ENCODE measurements at regions not wholly inside any gene's neighbourhood (a gene's known extent, or its start where the extent isn't known, plus 50 kb on each side); places are given as distances from the start of the nearest gene placed in this dataset.

GRCh38 chr19:31099515-31100205 lies 249.6 kb downstream of the TSHZ3 start:
- no peaks in the 10 kb centered on the region for H3K9me3 ChIP-seq
- H3K4me3 ChIP-seq = no peak overlapping the region
- 62 to 76% methylated on average over 4 of the region's 4 CpGs for WGBS, 2 donors
- DNase-seq (no peak), FAIRE-seq (no peak), ATAC-seq (no peak)
- H3K27me3 ChIP-seq = no peaks in the 10 kb centered on the region
- H3K27ac ChIP-seq = no peak overlapping the region
- no peaks in the 10 kb centered on the region for H3K36me3 ChIP-seq
- H3K4me1 ChIP-seq = no peaks in the 10 kb centered on the region
- intact Hi-C loops (cut with DNase I) = no loop called here
- TF ChIP-seq, protein P1, sequence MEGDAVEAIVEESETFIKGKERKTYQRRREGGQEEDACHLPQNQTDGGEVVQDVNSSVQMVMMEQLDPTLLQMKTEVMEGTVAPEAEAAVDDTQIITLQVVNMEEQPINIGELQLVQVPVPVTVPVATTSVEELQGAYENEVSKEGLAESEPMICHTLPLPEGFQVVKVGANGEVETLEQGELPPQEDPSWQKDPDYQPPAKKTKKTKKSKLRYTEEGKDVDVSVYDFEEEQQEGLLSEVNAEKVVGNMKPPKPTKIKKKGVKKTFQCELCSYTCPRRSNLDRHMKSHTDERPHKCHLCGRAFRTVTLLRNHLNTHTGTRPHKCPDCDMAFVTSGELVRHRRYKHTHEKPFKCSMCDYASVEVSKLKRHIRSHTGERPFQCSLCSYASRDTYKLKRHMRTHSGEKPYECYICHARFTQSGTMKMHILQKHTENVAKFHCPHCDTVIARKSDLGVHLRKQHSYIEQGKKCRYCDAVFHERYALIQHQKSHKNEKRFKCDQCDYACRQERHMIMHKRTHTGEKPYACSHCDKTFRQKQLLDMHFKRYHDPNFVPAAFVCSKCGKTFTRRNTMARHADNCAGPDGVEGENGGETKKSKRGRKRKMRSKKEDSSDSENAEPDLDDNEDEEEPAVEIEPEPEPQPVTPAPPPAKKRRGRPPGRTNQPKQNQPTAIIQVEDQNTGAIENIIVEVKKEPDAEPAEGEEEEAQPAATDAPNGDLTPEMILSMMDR (IDR thresholded peaks at IDR 0.05) = no peak

DNA sequence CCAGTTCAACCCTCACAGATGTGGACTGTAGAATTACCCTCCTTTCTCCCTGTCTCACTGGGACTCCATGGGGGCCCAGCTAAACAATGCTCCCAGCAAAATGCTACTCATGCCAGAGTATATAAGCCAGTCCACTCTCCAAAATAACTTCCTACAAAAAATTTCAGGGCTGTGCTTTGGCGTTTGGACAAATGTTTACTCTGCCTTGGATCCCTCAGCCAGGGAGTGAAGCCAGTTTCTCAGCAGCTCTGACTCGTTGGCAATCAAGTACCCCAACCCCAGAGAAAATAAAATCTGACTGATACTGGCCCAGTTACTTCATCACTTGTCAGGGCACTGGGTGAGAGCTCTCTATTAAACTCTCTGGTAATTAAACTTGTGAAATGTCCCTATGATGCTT lies 250.4 kb downstream of the TSHZ3 start:
- 8 to 16% methylated on average over 2 of the region's 2 CpGs for WGBS, 2 donors
- Histone ChIP-seq H3K27ac (no peak overlapping the region), H3K36me3 (no peaks in the 10 kb centered on the region), H3K9me3 (no peaks in the 10 kb centered on the region), H3K4me3 (no peak overlapping the region), H3K27me3 (no peaks in the 10 kb centered on the region), H3K4me1 (no peaks in the 10 kb centered on the region)
- intact Hi-C loops (cut with DNase I) = no loop called here
- TF ChIP-seq, protein P1 (IDR thresholded peaks at IDR 0.05) = no peak
- ATAC-seq (no peak), FAIRE-seq (no peak), DNase-seq (no peak)

DNA sequence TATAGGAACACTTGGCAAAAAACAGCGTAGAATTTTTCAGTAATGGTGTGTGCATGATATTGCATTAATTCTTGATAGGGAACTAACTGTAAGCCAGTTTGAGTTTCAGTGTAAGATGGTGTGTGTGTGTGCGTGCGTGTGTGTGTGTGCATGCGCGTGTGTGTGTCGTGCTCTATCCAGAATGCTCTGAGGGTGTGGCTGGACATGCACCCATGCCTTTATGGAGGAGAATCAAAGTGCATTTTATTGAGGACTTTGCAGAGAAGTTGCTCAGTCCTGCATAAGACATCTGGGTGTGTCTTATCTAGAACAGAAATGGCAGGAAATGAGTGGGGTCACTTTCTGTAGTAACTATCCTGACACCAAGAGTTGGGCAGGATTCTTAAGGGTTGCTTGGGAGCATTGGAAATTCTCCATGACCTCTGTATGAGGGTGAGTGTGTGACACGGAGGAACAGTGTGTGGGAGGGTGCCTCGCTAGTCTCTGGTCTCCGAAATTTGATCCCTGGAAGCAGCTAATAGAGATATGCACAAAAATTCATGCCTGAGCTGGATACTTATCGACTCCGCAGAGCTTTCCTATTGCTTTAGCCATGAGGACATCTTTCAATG lies 252.2 kb downstream of the TSHZ3 start:
- ATAC-seq (no peak), DNase-seq (no peak), FAIRE-seq (no peak)
- Histone ChIP-seq H3K36me3 (no peaks in the 10 kb centered on the region), H3K4me3 (no peak overlapping the region), H3K27me3 (no peaks in the 10 kb centered on the region), H3K9me3 (no peaks in the 10 kb centered on the region), H3K4me1 (no peaks in the 10 kb centered on the region), H3K27ac (no peak overlapping the region)
- intact Hi-C loops (cut with DNase I) = no loop called here
- WGBS, 2 donors = 64 to 71% methylated on average over 11 of the region's 11 CpGs
- TF ChIP-seq, protein P1 (IDR thresholded peaks at IDR 0.05) = no peak

GRCh38 chr19:31096062-31096830 lies 253.0 kb downstream of the TSHZ3 start:
- H3K27me3 ChIP-seq = no peaks in the 10 kb centered on the region
- FAIRE-seq = no peak
- no peak for ATAC-seq
- no peaks in the 10 kb centered on the region for H3K36me3 ChIP-seq
- H3K9me3 ChIP-seq = no peaks in the 10 kb centered on the region
- TF ChIP-seq, protein P1 (IDR thresholded peaks at IDR 0.05) = no peak
- no peak for DNase-seq
- 80 to 84% methylated on average over 22 of the region's 22 CpGs for WGBS, 2 donors
- H3K4me3 ChIP-seq = no peak overlapping the region
- no peak overlapping the region for H3K27ac ChIP-seq
- intact Hi-C loops (cut with DNase I) = no loop called here
- H3K4me1 ChIP-seq = no peaks in the 10 kb centered on the region
